Dendritic cell treated with granulocyte-macrophage colony-stimulating factor and Interleukin-4, amounts not matched to agents 40 ng/mL and 50 ng/mL, for 4 days (primary cell): ENCODE measurements at regions not wholly inside any gene's neighbourhood (a gene's known extent, or its start where the extent isn't known, plus 50 kb on each side); places are given as distances from the start of the nearest gene placed in this dataset.
"Not testable (repeated sequence)": the region's sequence is repeated elsewhere in the genome, so short reads cannot be mapped to it uniquely, and the experiment has no call there.

Source experiments
- H3K27ac Mint-ChIP-seq: one replicate; pipeline ENCODE4 v1.8.0; 2022; ENCODE audit warnings: mild to moderate bottlenecking, mixed read lengths
- H3K27me3 Mint-ChIP-seq: one replicate; pipeline ENCODE4 v1.8.0; 2022; ENCODE audit warnings: mild to moderate bottlenecking, mixed read lengths
- H3K36me3 Mint-ChIP-seq: one replicate; pipeline ENCODE4 v1.8.0; 2022; ENCODE audit warnings: low read depth, mixed read lengths
- H3K4me1 Mint-ChIP-seq: one replicate; pipeline ENCODE4 v1.8.0; 2022; ENCODE audit warnings: low read depth, mixed read lengths
- H3K4me3 Mint-ChIP-seq: one replicate; pipeline ENCODE4 v1.8.0; 2022; ENCODE audit warnings: mild to moderate bottlenecking, moderate library complexity, mixed read lengths
- H3K9me3 Mint-ChIP-seq: one replicate; pipeline ENCODE4 v1.8.0; 2022; ENCODE audit warnings: mixed read lengths
- intact Hi-C: fragments of 100-400 bp; cut with micrococcal nuclease; formaldehyde crosslinking; loops from one replicate; pipeline ENCODE4 v1.15.0; 2022

DNA sequence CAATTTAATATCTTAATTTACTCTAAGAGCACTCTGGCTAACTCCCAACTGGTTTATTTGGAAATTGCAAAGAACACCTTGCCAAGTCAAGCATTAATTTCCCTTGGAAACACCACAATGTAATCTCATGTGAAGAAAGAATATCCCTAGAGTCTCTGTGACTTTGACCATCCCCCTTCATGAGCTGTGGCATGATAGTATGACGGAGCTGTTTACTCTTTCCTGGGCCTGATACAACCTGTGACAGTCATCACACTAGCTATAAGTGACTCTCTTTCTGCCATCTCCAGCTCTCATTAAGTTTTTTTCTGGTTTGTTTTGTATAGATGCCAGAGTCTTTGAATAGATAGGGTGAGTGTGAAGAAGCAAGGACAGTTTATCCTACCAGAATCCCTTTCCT is 470.3 kb upstream of the JARID2 start:
- no peaks in the 10 kb centered on the region for H3K9me3 Mint-ChIP-seq
- no peaks in the 10 kb centered on the region for H3K27me3 Mint-ChIP-seq
- H3K36me3 Mint-ChIP-seq = no peaks in the 10 kb centered on the region
- peaks cover 21% of the 10 kb centered on the region for H3K4me1 Mint-ChIP-seq
- intact Hi-C loops = no loop called here
- no peak overlapping the region for H3K4me3 Mint-ChIP-seq
- H3K27ac Mint-ChIP-seq = no peak overlapping the region

DNA sequence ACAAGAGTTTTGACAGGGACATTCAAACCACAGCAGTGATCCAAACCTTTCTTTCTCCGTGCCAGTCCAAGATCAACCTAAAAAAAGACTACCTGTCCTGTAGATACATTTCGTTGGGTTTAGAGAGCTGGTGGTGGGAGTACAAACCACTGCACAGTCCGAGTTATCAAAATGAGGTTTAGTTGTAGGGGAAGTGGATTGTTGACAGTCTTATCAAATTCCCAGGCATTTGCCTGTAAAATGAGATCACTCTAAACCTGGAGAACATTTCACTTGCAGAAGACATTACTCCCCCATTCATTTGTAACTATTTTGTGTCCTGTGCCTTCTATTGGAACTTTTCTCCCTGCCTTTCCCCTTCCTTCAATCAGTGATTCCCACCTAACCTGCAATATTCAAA is 469.6 kb upstream of the JARID2 start:
- no peak overlapping the region for H3K27ac Mint-ChIP-seq
- H3K4me1 Mint-ChIP-seq = peaks cover 22% of the 10 kb centered on the region
- no peaks in the 10 kb centered on the region for H3K36me3 Mint-ChIP-seq
- no peaks in the 10 kb centered on the region for H3K27me3 Mint-ChIP-seq
- intact Hi-C loops = no loop called here
- H3K9me3 Mint-ChIP-seq = no peaks in the 10 kb centered on the region
- no peak overlapping the region for H3K4me3 Mint-ChIP-seq

DNA sequence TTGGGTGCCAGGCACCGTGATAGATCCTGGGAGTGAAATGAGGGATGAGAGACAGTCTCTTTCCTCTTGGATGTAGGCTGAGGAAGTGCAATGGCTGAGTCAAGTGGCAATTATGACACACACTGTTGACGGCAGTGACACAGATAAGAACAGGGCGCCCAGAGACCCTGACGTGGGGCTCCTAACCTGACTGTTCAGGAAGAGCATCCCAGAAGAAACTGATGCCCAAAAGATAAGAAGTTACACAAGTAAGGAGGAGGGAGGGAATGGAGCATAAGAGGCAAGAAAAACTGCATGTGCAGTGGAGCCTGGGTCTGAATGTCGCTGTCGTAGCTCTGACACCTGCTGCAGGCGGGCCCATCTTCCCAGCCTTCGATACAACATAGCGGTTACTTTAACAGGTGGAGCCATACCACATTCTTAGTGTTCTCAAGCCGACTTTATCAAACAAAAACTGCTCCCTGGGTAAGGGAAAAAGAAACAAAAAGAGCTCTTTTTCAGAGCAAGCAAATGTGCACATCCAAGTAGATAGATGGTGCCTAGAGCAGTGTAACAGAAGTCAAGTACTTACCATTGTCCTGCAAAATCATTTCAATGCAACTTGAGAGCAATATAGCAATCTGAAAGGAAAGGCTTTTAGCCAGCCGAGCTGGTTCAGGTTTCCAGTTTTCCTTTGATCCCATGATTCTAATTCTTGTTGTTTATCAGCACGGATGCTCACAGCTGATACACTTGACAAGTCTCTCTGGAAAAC is 463.9 kb upstream of the JARID2 start:
- intact Hi-C loops = no loop called here
- no peak overlapping the region for H3K4me3 Mint-ChIP-seq
- no peak overlapping the region for H3K27ac Mint-ChIP-seq
- H3K9me3 Mint-ChIP-seq = no peaks in the 10 kb centered on the region
- peaks cover 23% of the 10 kb centered on the region for H3K4me1 Mint-ChIP-seq
- no peaks in the 10 kb centered on the region for H3K36me3 Mint-ChIP-seq
- no peaks in the 10 kb centered on the region for H3K27me3 Mint-ChIP-seq

DNA sequence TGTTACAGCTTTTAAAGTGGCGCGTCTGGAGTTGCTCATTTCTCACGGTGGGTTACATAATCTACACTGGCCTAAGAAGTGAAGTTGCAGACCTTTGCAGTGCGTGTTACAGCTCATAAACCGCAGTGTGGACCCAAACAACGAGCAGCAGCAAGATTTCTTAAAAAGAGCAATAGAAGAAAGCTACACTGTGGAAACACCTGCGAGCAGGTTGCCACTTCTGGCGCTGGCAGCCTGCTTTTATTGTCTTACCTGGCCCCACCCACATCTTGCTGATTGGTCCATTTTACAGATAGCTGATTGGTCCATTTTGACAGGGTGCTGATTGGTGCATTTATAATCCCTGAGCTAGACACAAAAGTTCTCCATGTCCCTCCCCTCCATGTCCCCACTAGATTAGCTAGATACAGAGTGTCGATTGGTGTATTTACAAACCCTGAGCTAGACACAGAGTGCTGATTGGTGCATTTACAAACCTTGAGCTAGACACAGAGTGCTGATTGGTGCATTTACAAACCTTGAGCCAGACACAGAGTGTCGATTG is 462.9 kb upstream of the JARID2 start:
- H3K27ac Mint-ChIP-seq, H3K36me3 Mint-ChIP-seq, H3K4me3 Mint-ChIP-seq, H3K27me3 Mint-ChIP-seq, intact Hi-C loops, H3K9me3 Mint-ChIP-seq: not testable (repeated sequence)
- H3K4me1 Mint-ChIP-seq = peaks cover 15% of the 10 kb centered on the region

DNA sequence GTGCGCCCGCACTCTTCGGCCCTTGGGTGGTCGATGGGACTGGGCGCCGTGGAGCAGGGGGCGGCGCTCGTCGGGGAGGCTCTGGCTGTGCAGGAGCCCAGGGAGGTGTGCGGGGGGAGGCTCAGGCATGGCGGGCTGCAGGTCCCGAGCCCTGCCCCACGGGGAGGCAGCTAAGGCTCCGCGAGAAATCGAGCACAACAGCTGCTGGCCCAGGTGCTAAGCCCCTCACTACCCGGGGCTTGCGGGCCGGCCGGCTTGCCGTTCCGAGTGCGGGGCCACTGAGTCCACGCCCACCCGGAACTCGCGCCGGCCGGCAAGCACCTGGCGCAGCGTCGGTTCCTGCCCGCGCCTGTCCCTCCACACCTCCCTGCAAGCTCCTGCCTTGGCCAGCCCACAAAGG is 462.3 kb upstream of the JARID2 start:
- H3K9me3 Mint-ChIP-seq = no peaks in the 10 kb centered on the region
- intact Hi-C loops = no loop called here
- no peak overlapping the region for H3K4me3 Mint-ChIP-seq
- no peaks in the 10 kb centered on the region for H3K27me3 Mint-ChIP-seq
- H3K4me1 Mint-ChIP-seq = peaks cover 15% of the 10 kb centered on the region
- H3K27ac Mint-ChIP-seq = no peak overlapping the region
- H3K36me3 Mint-ChIP-seq = no peaks in the 10 kb centered on the region

DNA sequence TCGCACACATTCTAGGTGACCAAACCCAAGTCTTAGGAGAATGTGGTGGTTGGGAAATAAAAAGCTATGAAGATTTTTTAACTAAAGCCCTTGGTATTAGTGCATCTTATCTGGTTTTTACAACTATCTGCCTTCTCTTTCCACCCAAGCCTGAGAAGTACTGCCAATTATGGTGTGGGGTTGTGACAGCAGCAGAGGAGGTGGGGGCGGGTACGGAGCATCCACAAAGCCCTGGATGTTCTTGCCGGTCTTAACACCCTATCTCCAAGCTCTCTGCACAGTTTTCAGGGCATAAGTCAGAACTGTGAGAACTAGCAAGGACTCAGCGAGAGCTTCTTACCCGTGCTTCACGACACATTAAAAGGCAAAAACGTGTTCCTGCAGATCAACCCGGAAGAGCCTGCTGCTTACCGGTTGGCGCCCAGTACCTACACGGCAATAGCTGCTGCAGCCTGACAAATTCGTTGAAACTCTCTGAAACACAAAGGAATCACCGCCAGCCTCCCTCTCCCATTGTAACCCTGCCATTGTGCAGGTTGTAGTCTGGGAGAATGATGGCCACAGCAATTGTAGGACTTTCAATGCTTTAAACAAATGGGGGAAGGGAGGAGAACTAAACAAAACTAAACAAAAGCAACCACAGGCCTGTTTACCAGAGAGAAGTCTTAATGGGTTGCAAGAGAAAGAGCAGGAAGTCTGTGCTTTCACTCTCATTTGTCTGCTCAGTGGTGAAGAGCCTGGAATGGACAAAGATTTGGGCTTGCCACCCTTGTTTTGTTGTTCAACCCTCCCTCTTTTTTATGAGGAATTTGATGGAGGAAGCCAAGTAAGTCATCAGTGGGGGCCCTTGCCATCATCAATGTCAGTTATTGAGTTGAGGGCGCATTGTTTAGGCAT is 461.0 kb upstream of the JARID2 start:
- no peaks in the 10 kb centered on the region for H3K9me3 Mint-ChIP-seq

DNA sequence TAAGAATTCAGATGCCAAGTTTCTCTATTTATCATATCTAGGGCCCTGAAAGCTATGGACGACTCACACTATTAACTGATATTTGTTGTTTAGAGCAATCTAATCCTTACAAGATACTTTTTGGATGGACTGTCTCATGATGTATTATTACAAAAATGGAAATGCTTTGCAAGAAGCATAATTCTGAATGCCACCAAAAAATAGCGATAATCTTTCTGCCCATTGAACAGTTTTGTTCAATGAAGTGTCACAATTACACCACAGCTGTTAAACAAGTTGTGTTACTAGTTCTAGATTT is 460.4 kb upstream of the JARID2 start:
- Mint-ChIP-seq H3K4me1 (peaks cover 20% of the 10 kb centered on the region), H3K36me3 (no peaks in the 10 kb centered on the region), H3K27me3 (no peaks in the 10 kb centered on the region), H3K27ac (no peak overlapping the region), H3K9me3 (no peaks in the 10 kb centered on the region), H3K4me3 (no peak overlapping the region)
- intact Hi-C loops = no loop called here

More for the DNA sequence above, 461.0 kb upstream of the JARID2 start:
- Mint-ChIP-seq H3K27me3 (no peaks in the 10 kb centered on the region), H3K4me3 (no peak overlapping the region), H3K4me1 (peaks cover 18% of the 10 kb centered on the region), H3K27ac (no peak overlapping the region), H3K36me3 (no peaks in the 10 kb centered on the region)
- intact Hi-C loops = no loop called here

DNA sequence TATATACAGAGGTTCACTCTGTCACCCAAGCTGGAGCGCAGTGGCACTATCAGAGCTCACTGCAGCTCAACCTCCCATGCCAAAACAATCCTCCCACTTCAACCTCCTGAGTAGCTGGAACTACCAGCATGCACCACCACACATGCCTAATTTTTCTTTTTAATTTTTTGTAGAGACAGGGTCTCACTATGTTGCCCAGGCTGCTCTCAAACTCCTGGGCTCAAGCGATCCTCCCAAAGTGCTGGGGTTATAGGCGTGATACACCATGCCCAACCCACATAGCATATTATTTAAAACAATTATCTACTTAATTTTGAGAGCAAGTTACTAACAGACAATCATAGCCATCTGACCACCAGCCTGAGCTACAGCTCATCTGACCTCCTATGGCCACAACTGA is 459.9 kb upstream of the JARID2 start:
- Mint-ChIP-seq H3K36me3 (no peaks in the 10 kb centered on the region), H3K27ac (no peak overlapping the region), H3K4me1 (peaks cover 20% of the 10 kb centered on the region), H3K27me3 (no peaks in the 10 kb centered on the region), H3K9me3 (no peaks in the 10 kb centered on the region), H3K4me3 (no peak overlapping the region)
- intact Hi-C loops = no loop called here

DNA sequence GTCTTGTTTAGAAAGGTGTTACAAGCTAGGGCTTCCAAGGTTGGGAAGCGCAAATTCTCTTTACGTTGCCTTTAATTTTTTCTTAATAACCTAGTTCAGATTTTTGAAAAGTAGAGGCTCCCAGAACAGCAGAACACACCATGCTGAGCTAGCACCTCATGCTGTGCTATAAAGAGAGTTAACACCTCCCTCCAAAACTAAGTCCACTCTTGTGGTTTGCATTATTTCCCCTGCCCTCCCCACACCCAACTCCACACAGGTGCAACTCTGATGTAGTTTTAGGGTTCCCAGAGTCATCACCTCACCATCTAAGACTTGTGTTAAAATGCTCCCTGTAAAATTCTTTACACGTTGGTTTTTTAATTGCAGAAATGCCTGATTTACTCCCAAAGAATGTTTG is 459.4 kb upstream of the JARID2 start:
- no peaks in the 10 kb centered on the region for H3K27me3 Mint-ChIP-seq
- intact Hi-C loops = no loop called here
- no peak overlapping the region for H3K4me3 Mint-ChIP-seq
- H3K9me3 Mint-ChIP-seq = no peaks in the 10 kb centered on the region
- H3K4me1 Mint-ChIP-seq = peaks cover 18% of the 10 kb centered on the region
- H3K36me3 Mint-ChIP-seq = no peaks in the 10 kb centered on the region
- no peak overlapping the region for H3K27ac Mint-ChIP-seq

DNA sequence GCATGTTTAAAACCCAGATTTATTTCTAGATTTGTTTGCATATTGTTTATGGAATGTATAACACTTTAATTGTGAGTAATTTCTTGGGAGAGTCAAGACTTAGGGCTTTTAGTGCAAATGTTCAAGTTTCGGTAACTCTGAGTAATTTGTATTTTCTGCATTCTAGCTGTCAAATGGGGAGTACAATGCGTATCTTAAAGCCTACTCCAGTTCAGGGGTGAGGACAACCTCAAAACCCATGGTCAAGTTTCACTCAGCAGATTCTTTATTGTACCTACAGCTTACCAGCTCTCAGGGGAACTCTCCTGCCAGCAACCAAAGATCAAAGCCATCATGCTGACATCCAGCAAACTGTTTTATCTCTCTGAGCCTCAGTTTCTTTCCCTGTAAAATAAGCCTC is 458.6 kb upstream of the JARID2 start:
- Mint-ChIP-seq H3K36me3 (no peaks in the 10 kb centered on the region), H3K27me3 (no peaks in the 10 kb centered on the region), H3K4me1 (peaks cover 16% of the 10 kb centered on the region), H3K4me3 (no peak overlapping the region), H3K9me3 (no peaks in the 10 kb centered on the region), H3K27ac (no peak overlapping the region)
- intact Hi-C loops = no loop called here

DNA sequence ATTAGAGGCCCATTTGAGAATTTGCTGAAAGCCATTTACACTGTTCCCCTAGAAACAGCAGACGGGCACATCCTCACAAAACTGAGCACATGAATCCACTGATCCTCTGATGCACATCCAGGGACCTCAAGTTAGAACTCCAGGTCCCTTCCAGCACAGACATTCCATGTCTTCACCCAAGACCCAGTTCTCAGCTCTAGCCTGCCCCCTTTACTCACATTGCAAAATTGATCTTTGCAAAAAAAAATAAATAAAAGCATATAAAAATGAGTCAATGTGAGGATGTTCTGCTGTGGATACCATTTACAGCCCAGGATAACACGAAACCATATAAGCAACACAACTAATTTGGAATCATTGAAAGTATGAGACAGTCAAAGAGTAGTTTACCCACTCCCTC is 458.2 kb upstream of the JARID2 start:
- Mint-ChIP-seq H3K27me3 (no peaks in the 10 kb centered on the region), H3K4me1 (peaks cover 20% of the 10 kb centered on the region), H3K36me3 (no peaks in the 10 kb centered on the region), H3K9me3 (no peaks in the 10 kb centered on the region), H3K27ac (no peak overlapping the region), H3K4me3 (no peak overlapping the region)
- intact Hi-C loops = no loop called here

DNA sequence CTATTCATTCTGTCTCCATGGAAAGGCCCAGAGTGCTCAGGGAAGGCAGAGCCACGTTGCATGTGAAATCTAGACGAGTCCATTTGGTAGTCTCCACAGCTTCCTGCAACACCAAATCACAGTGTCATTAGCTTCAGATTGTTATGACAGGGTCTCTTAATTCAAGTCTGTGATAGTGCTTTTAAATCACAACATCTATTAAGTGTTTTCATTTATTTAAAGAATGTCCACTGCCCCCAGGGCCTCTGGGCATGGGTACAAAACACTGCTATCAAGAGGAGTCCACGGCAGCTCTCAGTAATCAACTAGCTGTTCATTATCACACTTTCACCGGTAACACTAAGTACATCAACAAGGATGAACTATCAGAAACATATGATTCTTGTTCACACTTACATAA is 455.9 kb upstream of the JARID2 start:
- no peaks in the 10 kb centered on the region for H3K36me3 Mint-ChIP-seq
- H3K4me3 Mint-ChIP-seq = no peak overlapping the region
- H3K27me3 Mint-ChIP-seq = no peaks in the 10 kb centered on the region
- intact Hi-C loops = no loop called here
- peaks cover 16% of the 10 kb centered on the region for H3K4me1 Mint-ChIP-seq
- H3K27ac Mint-ChIP-seq = no peak overlapping the region
- H3K9me3 Mint-ChIP-seq = no peaks in the 10 kb centered on the region

DNA sequence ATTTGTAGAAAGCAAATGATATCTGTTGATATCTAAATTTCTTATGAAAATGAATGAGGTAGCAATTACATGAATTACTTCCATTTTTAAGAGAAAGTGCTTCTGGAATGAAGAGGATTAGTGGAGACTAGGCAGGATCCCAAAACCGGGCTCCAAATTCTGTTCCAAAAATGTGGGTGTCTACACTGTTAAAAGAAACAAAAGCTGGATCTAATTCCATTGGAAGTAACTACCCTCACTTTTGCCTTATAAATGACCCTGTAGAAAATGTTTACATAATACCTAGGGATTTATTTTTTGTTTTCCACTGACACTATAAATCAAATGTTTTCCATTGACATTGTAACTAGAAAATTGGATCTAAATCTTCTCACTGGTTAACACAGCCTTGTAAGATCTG is 454.9 kb upstream of the JARID2 start:
- intact Hi-C loops = no loop called here
- Mint-ChIP-seq H3K9me3 (no peaks in the 10 kb centered on the region), H3K27me3 (no peaks in the 10 kb centered on the region), H3K4me3 (no peak overlapping the region), H3K36me3 (no peaks in the 10 kb centered on the region), H3K27ac (no peak overlapping the region), H3K4me1 (peaks cover 13% of the 10 kb centered on the region)

DNA sequence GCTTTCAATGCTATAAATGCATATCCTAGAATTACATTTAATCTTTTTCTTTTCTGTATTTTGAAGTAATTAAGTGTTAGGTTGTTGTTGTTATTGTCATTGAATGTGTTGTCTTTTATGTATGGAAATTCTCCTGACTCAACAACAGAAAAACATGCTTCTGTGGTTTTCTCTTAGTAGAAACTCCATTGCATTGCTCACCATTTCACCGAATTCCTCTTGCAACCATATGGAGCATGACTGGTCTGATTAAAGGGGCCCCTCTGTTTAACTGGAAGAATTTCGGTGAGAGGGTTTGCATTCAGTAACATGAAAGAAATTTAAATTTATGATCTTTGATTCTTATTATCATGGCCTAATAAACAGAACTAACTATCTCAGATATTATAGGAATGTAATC is 454.3 kb upstream of the JARID2 start:
- intact Hi-C loops = no loop called here
- H3K4me3 Mint-ChIP-seq = no peak overlapping the region

More for the DNA sequence above, 454.3 kb upstream of the JARID2 start:
- H3K36me3 Mint-ChIP-seq = no peaks in the 10 kb centered on the region
- peaks cover 13% of the 10 kb centered on the region for H3K4me1 Mint-ChIP-seq
- H3K27me3 Mint-ChIP-seq = no peaks in the 10 kb centered on the region
- no peak overlapping the region for H3K27ac Mint-ChIP-seq
- H3K9me3 Mint-ChIP-seq = no peaks in the 10 kb centered on the region
